Urothelium cell line (cell line): ENCODE measurements at regions not wholly inside any gene's neighbourhood (a gene's known extent, or its start where the extent isn't known, plus 50 kb on each side); places are given as distances from the start of the nearest gene placed in this dataset.
"Not testable (repeated sequence)": the region's sequence is repeated elsewhere in the genome, so short reads cannot be mapped to it uniquely, and the experiment has no call there.

Experiments
- DNase-seq: peaks from one replicate; pipeline ENCODE4 v3.0.0; 2011; ENCODE audit warnings: low spot score, mixed read lengths
- FAIRE-seq: peaks from 2 replicates; lab custom pipeline; 2011; peaks lifted over from hg19 to GRCh38; lab: Jason Lieb, UNC

GRCh38 chr12:126038434-126038833, 973.2 kb downstream of the AACS start:
- no peak for FAIRE-seq
- no peak for DNase-seq

- FAIRE-seq (no peak), DNase-seq (peak; percentile 10)
These were observed 975.1 kb downstream of the AACS start for GRCh38 chr12:126040307-126040706.

GRCh38 chr12:126042286-126042685, 977.1 kb downstream of the AACS start:
- FAIRE-seq (no peak), DNase-seq (no peak)

GRCh38 chr12:126049501-126049900, 984.3 kb downstream of the AACS start:
- not testable (repeated sequence) for DNase-seq, FAIRE-seq

- FAIRE-seq = no peak
- DNase-seq = peak; percentile 50
These were observed 986.4 kb downstream of the AACS start for GRCh38 chr12:126051611-126052107.

GRCh38 chr12:126055521-126055920, 990.3 kb downstream of the AACS start:
- DNase-seq = peak; percentile 40
- no peak for FAIRE-seq

- no peak for FAIRE-seq
- DNase-seq = no peak
These were observed 996.5 kb downstream of the AACS start for GRCh38 chr12:126061777-126062176.

GRCh38 chr12:126064028-126064427, 998.8 kb downstream of the AACS start:
- FAIRE-seq = no peak
- no peak for DNase-seq

- DNase-seq (no peak), FAIRE-seq (no peak)
These were observed 1002.5 kb downstream of the AACS start for GRCh38 chr12:126067626-126068329.

- no peak for FAIRE-seq
- DNase-seq = peak; percentile 53
These were observed 1004.4 kb downstream of the AACS start for GRCh38 chr12:126069549-126070165.

- DNase-seq = no peak
- FAIRE-seq = no peak
These were observed 1011.3 kb downstream of the AACS start for GRCh38 chr12:126076515-126076914.

GRCh38 chr12:126083926-126084325, 1018.7 kb downstream of the AACS start:
- FAIRE-seq = no peak
- DNase-seq = no peak

GRCh38 chr12:126084480-126084879, 1019.2 kb downstream of the AACS start:
- FAIRE-seq (no peak), DNase-seq (peak; percentile 39)

GRCh38 chr12:126086242-126086641, 1021.0 kb downstream of the AACS start:
- DNase-seq (no peak), FAIRE-seq (peak; percentile 84)

- FAIRE-seq = no peak
- no peak for DNase-seq
These were observed 1022.5 kb downstream of the AACS start for GRCh38 chr12:126087692-126088091.

GRCh38 chr12:126093908-126094307, 1028.7 kb downstream of the AACS start:
- DNase-seq (peak; percentile 41), FAIRE-seq (peak; percentile 13)

GRCh38 chr12:126095748-126096510, 1030.7 kb downstream of the AACS start:
- FAIRE-seq (no peak), DNase-seq (no peak)

GRCh38 chr12:126106706-126107105, 1041.5 kb downstream of the AACS start:
- DNase-seq (no peak), FAIRE-seq (no peak)

- FAIRE-seq = no peak
- no peak for DNase-seq
These were observed 1042.4 kb downstream of the AACS start for GRCh38 chr12:126107659-126108058.

GRCh38 chr12:126108247-126108646, 1043.0 kb downstream of the AACS start:
- no peak for DNase-seq
- no peak for FAIRE-seq

- no peak for DNase-seq
- no peak for FAIRE-seq
These were observed 1046.9 kb downstream of the AACS start for GRCh38 chr12:126112141-126112540.

GRCh38 chr12:126112849-126113248, 1047.6 kb downstream of the AACS start:
- DNase-seq = no peak
- no peak for FAIRE-seq
